HG02798 (cell line): ENCODE measurements at regions not wholly inside any gene's neighbourhood (a gene's known extent, or its start where the extent isn't known, plus 50 kb on each side); places are given as distances from the start of the nearest gene placed in this dataset.

Source experiments
- ATAC-seq: cut with Tn5 transposase; IDR thresholded peaks from one replicate; pipeline ENCODE4 v1.9.1; 2021; ENCODE audit warnings: mild to moderate bottlenecking; ENCODE audit not compliant: unreplicated experiment, poor library complexity

GRCh38 chr3:187821616-187822317 is 76.5 kb upstream of the BCL6 start:
- no peak for ATAC-seq

- no peak for ATAC-seq
These were observed 77.1 kb upstream of the BCL6 start for GRCh38 chr3:187822402-187822801.

GRCh38 chr3:187823746-187824145 is 78.5 kb upstream of the BCL6 start:
- ATAC-seq = no peak

- ATAC-seq = no peak
These were observed 82.5 kb upstream of the BCL6 start for GRCh38 chr3:187827723-187828122.

GRCh38 chr3:187828579-187829452 is 83.5 kb upstream of the BCL6 start:
- peak; percentile 80 for ATAC-seq

GRCh38 chr3:187830181-187830580 is 84.9 kb upstream of the BCL6 start:
- ATAC-seq = no peak

- no peak for ATAC-seq
These were observed 86.1 kb upstream of the BCL6 start for GRCh38 chr3:187831125-187832051.

GRCh38 chr3:187832202-187832601 is 86.9 kb upstream of the BCL6 start:
- ATAC-seq = no peak

- ATAC-seq = no peak
These were observed 88.1 kb upstream of the BCL6 start for GRCh38 chr3:187833375-187833774.

- no peak for ATAC-seq
These were observed 88.7 kb upstream of the BCL6 start for GRCh38 chr3:187833799-187834578.

- no peak for ATAC-seq
These were observed 91.8 kb upstream of the BCL6 start for GRCh38 chr3:187836823-187837770.

- no peak for ATAC-seq
These were observed 92.8 kb upstream of the BCL6 start for GRCh38 chr3:187838016-187838540.

- ATAC-seq = no peak
These were observed 94.2 kb upstream of the BCL6 start for GRCh38 chr3:187839422-187839821.

- ATAC-seq = no peak
These were observed 95.6 kb upstream of the BCL6 start for GRCh38 chr3:187840856-187841255.

- ATAC-seq = no peak
These were observed 96.3 kb upstream of the BCL6 start for GRCh38 chr3:187841560-187841959.

- ATAC-seq = no peak
These were observed 98.4 kb upstream of the BCL6 start for GRCh38 chr3:187843654-187844053.

GRCh38 chr3:187844708-187845107 is 99.4 kb upstream of the BCL6 start:
- no peak for ATAC-seq

- ATAC-seq = no peak
These were observed 100.6 kb upstream of the BCL6 start for GRCh38 chr3:187845826-187846225.

GRCh38 chr3:187848401-187848800 is 103.1 kb upstream of the BCL6 start:
- no peak for ATAC-seq
